PC-9 (cell line): ENCODE measurements at regions not wholly inside any gene's neighbourhood (a gene's known extent, or its start where the extent isn't known, plus 50 kb on each side); places are given as distances from the start of the nearest gene placed in this dataset.

Source experiments
- BruUV-seq: library from RNA; stranded (reverse); fragments of 400-500 nt; replicated peaks from 2 replicates; lab custom pipeline; 2021; lab: Mats Ljungman, UMichigan
- CTCF ChIA-PET: fragments of 300-600 bp; sonication (Branson Sonifier 250); formaldehyde crosslinking; loops from one replicate; lab custom pipeline; 2022; ENCODE audit warnings: antibody characterized with exemption; lab: Charles Lee
- POLR2A ChIA-PET: fragments of 300-600 bp; sonication (Branson Sonifier 250); formaldehyde crosslinking; loops from one replicate; lab custom pipeline; 2022; ENCODE audit warnings: antibody characterized with exemption; ENCODE audit not compliant: unreplicated experiment; lab: Charles Lee
- DNase-seq, 2 experiments: peaks; one replicate each; pipeline versions ENCODE4 v3.0.0 to v3.0.0-alpha.2; 2015 to 2022; ENCODE audit warnings: mixed read lengths in 1 of 2
- H2AFZ ChIP-seq: fragments of 200-600 bp; sonication (generic); 2 replicates; pipeline ENCODE4 v1.8.1; 2017; ENCODE audit warnings: antibody characterized with exemption
- H3F3A ChIP-seq: fragments of 200-600 bp; sonication (generic); 2 replicates; pipeline ENCODE4 v1.8.1; 2017; ENCODE audit warnings: antibody characterized with exemption, mild to moderate bottlenecking, low read depth; ENCODE audit not compliant: insufficient read depth
- H3K27ac ChIP-seq: fragments of 200-600 bp; sonication (generic); 2 replicates; pipeline ENCODE4 v1.6.1; 2016; ENCODE audit warnings: mixed run types
- H3K27me3 ChIP-seq: fragments of 200-600 bp; sonication (generic); 2 replicates; pipeline ENCODE4 v1.6.1; 2016; ENCODE audit warnings: low read depth, mixed run types; ENCODE audit not compliant: insufficient read depth
- H3K36me3 ChIP-seq: fragments of 200-600 bp; sonication (generic); 2 replicates; pipeline ENCODE4 v1.6.1; 2016; ENCODE audit warnings: low read depth, mixed run types
- H3K4me1 ChIP-seq: fragments of 200-600 bp; sonication (generic); replicated peaks from 2 replicates; pipeline ENCODE4 v1.6.1; 2016; ENCODE audit warnings: mixed run types; ENCODE audit not compliant: insufficient read depth
- H3K4me2 ChIP-seq: fragments of 200-600 bp; sonication (generic); 2 replicates; pipeline ENCODE4 v1.6.1; 2017; ENCODE audit warnings: mixed run types
- H3K4me3 ChIP-seq: fragments of 200-600 bp; sonication (generic); 2 replicates; pipeline ENCODE4 v1.6.1; 2016; ENCODE audit warnings: mixed run types
- H3K79me2 ChIP-seq: fragments of 200-600 bp; sonication (generic); 2 replicates; pipeline ENCODE4 v1.6.1; 2017; ENCODE audit warnings: low read depth, mixed run types
- H3K9me2 ChIP-seq: fragments of 200-600 bp; sonication (generic); 2 replicates; pipeline ENCODE4 v1.8.1; 2017; ENCODE audit warnings: mild to moderate bottlenecking; ENCODE audit not compliant: insufficient read depth
- H3K9me3 ChIP-seq: fragments of 200-600 bp; sonication (generic); 2 replicates; pipeline ENCODE4 v1.8.1; 2016; ENCODE audit warnings: low read depth; ENCODE audit not compliant: insufficient read depth
- H4K20me1 ChIP-seq: fragments of 200-600 bp; sonication (generic); 2 replicates; pipeline ENCODE4 v1.8.1; 2017; ENCODE audit not compliant: insufficient read depth
- EZH2 ChIP-seq: fragments of 200-600 bp; sonication (generic); IDR thresholded peaks from 2 replicates; pipeline ENCODE4 v1.8.0; 2017; ENCODE audit warnings: antibody characterized with exemption, low read depth
- intact Hi-C: fragments of 100-400 bp; cut with micrococcal nuclease; formaldehyde crosslinking; loops from one replicate; pipeline ENCODE4 v1.10.0; 2022; ENCODE audit not compliant: unreplicated experiment
- TF ChIP-seq, protein P1 (sequence below): fragments of 200-600 bp; sonication (generic); conservative IDR thresholded peaks from 2 replicates; pipeline ENCODE4 v1.6.1; 2017; ENCODE audit warnings: mixed run types, antibody characterized with exemption, mild to moderate bottlenecking, moderate library complexity

DNA sequence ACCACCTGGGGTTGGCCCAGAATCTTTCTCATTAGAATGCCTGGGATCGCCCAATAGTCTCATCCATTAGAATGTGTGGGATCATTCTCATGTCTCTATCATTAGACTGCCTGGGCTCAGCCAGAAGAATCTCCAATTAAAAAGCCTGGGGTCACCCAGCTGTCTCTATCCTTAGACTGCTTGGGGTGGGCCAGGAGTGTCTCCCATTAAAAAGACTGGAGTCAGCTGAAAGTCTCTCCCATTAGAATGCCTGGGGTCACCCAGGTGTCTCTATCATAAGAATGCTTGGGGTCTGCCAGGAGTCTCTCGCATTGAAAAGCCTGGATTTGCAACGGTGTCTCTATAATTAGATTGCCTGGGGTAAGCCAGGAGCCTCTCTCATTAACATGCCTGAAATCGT is 2225.7 kb downstream of the TP53TG3F start:
- Histone ChIP-seq H3F3A (no peaks in the 10 kb centered on the region), H3K27ac (no peak overlapping the region), H3K9me2 (0 out of 2 replicates have a peak, but pooled peaks cover 6% of the 10 kb centered on the region), H3K4me1 (no peaks in the 10 kb centered on the region), H3K4me2 (no peak overlapping the region), H4K20me1 (no peaks in the 10 kb centered on the region), H3K79me2 (no peaks in the 10 kb centered on the region), H3K9me3 (no peaks in the 10 kb centered on the region), H3K4me3 (no peak overlapping the region), H2AFZ (no peak overlapping the region), H3K36me3 (no peaks in the 10 kb centered on the region), H3K27me3 (peaks cover 7% of the 10 kb centered on the region; the same call in 1 of the 2 replicates)
- BruUV-seq = no TSS peak
- no peak for DNase-seq
- POLR2A ChIA-PET = no interaction called here
- TF ChIP-seq, protein P1, sequence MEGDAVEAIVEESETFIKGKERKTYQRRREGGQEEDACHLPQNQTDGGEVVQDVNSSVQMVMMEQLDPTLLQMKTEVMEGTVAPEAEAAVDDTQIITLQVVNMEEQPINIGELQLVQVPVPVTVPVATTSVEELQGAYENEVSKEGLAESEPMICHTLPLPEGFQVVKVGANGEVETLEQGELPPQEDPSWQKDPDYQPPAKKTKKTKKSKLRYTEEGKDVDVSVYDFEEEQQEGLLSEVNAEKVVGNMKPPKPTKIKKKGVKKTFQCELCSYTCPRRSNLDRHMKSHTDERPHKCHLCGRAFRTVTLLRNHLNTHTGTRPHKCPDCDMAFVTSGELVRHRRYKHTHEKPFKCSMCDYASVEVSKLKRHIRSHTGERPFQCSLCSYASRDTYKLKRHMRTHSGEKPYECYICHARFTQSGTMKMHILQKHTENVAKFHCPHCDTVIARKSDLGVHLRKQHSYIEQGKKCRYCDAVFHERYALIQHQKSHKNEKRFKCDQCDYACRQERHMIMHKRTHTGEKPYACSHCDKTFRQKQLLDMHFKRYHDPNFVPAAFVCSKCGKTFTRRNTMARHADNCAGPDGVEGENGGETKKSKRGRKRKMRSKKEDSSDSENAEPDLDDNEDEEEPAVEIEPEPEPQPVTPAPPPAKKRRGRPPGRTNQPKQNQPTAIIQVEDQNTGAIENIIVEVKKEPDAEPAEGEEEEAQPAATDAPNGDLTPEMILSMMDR = no peak
- TF ChIP-seq EZH2 = no peak
- intact Hi-C loops = no loop called here
- CTCF ChIA-PET = no interaction called here

DNA sequence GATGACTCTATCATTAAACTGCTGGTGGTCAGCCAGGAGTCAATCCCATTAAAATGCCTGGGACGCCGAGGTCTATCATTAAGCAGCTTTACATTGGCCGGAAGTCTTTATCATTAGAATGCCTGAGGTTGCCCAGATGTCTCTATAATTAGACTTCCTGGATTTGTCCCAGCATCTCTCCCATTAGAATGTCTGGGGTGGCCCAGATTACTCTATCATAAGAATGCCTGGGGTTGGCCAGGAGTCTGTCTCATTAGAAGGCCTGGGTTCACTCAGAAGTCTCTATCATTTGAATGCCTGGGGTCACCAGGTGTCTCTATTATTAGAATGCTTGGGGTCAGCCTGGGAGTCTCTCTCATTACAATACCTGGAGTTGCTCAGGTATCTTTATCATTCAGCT is 2227.2 kb downstream of the TP53TG3F start:
- TF ChIP-seq EZH2 = no peak
- TF ChIP-seq, protein P1 = no peak
- no peaks in the 10 kb centered on the region for H3K79me2 ChIP-seq
- peaks cover 11% of the 10 kb centered on the region; the same call in 1 of the 2 replicates for H3K27me3 ChIP-seq
- no peak overlapping the region for H3K4me2 ChIP-seq
- no peak overlapping the region for H2AFZ ChIP-seq
- no peaks in the 10 kb centered on the region for H3K36me3 ChIP-seq
- ChIA-PET POLR2A (no interaction called here), CTCF (no interaction called here)
- no peaks in the 10 kb centered on the region for H3F3A ChIP-seq
- no peak for DNase-seq
- intact Hi-C loops = no loop called here
- H3K4me1 ChIP-seq = no peaks in the 10 kb centered on the region
- no peak overlapping the region for H3K27ac ChIP-seq
- no peaks in the 10 kb centered on the region for H4K20me1 ChIP-seq
- H3K4me3 ChIP-seq = no peak overlapping the region
- H3K9me3 ChIP-seq = no peaks in the 10 kb centered on the region
- no TSS peak for BruUV-seq
- 0 out of 2 replicates have a peak, but pooled peaks cover 1% of the 10 kb centered on the region for H3K9me2 ChIP-seq

- Histone ChIP-seq H2AFZ (no peak overlapping the region), H4K20me1 (no peaks in the 10 kb centered on the region), H3K27me3 (peaks cover 11% of the 10 kb centered on the region; the same call in 1 of the 2 replicates), H3F3A (no peaks in the 10 kb centered on the region), H3K4me1 (no peaks in the 10 kb centered on the region), H3K36me3 (no peaks in the 10 kb centered on the region), H3K4me3 (no peak overlapping the region), H3K4me2 (no peak overlapping the region), H3K79me2 (no peaks in the 10 kb centered on the region), H3K9me2 (no peaks in the 10 kb centered on the region), H3K9me3 (no peaks in the 10 kb centered on the region), H3K27ac (no peak overlapping the region)
- POLR2A ChIA-PET = no interaction called here
- no TSS peak for BruUV-seq
- TF ChIP-seq, protein P1 = no peak
- TF ChIP-seq EZH2 = no peak
- intact Hi-C loops = no loop called here
- DNase-seq = no peak
- CTCF ChIA-PET = no interaction called here
Measured at GRCh38 chr16:35687071-35687470, 2227.7 kb downstream of the TP53TG3F start.
